SK-N-SH (cell line): ENCODE measurements at regions not wholly inside any gene's neighbourhood (a gene's known extent, or its start where the extent isn't known, plus 50 kb on each side); places are given as distances from the start of the nearest gene placed in this dataset.

Experiments
- CTCF ChIA-PET: fragments of 300-600, 350-600 bp; formaldehyde crosslinking; extraction: SDS; loops from one replicate; lab custom pipeline; 2021; lab: Yijun Ruan, JAX
- POLR2A ChIA-PET: fragments of 350-600 bp; sonication (Branson Sonifier 250); formaldehyde crosslinking; extraction: SDS; loops from one replicate; lab custom pipeline; 2020; ENCODE audit warnings: antibody characterized with exemption, inconsistent platforms; lab: Yijun Ruan, JAX
- DNase-seq: peaks from one replicate; pipeline ENCODE4 v3.0.0; 2012
- H2AFZ ChIP-seq: fragments of 200-600 bp; sonication (generic); 2 replicates; pipeline ENCODE4 v1.8.1; 2016; ENCODE audit warnings: antibody characterized with exemption, mild to moderate bottlenecking, low read depth
- H3F3A ChIP-seq: fragments of 200-600 bp; sonication (generic); replicated peaks from 2 replicates; pipeline ENCODE3; 2016; ENCODE audit warnings: antibody characterized with exemption, mild to moderate bottlenecking; ENCODE audit not compliant: insufficient read depth
- H3K27ac ChIP-seq, 2 experiments: fragments of 200-500 bp in 1 of 2; fragments of 200-600 bp in 1 of 2; sonication (Bioruptor generic) in 1 of 2; sonication (generic), shearing (Covaris generic) in 1 of 2; 2 replicates each; pipeline versions ENCODE4 v1.5.1 to v1.6.1; 2014 to 2016; ENCODE audit warnings: low read depth in 2 of 2, inconsistent platforms in 1 of 2, low read length in 1 of 2, mild to moderate bottlenecking in 1 of 2, mixed read lengths in 1 of 2
- H3K27me3 ChIP-seq: fragments of 200-600 bp; sonication (generic), shearing (Covaris generic); 2 replicates; pipeline ENCODE4 v1.6.1; 2016; ENCODE audit warnings: mixed run types; ENCODE audit not compliant: insufficient read depth
- H3K36me3 ChIP-seq, 2 experiments: fragments of 200-500 bp in 1 of 2; fragments of 200-600 bp in 1 of 2; sonication (Bioruptor generic) in 1 of 2; sonication (generic) in 1 of 2; replicated peaks in 1 of 2; 2 replicates each; pipeline versions ENCODE3 to v1.5.1; 2014 to 2016; ENCODE audit warnings: low read length in 1 of 2, mild to moderate bottlenecking in 1 of 2; ENCODE audit not compliant: insufficient read depth in 2 of 2, control insufficient read depth in 1 of 2
- H3K4me1 ChIP-seq, 2 experiments: fragments of 200-500 bp in 1 of 2; fragments of 200-600 bp in 1 of 2; sonication (Bioruptor generic) in 1 of 2; sonication (generic), shearing (Covaris generic) in 1 of 2; 2 replicates each; pipeline versions ENCODE4 v1.5.1 to v1.6.1; 2014 to 2016; ENCODE audit warnings: low read depth in 1 of 2, low read length in 1 of 2, mixed run types in 1 of 2; ENCODE audit not compliant: insufficient read depth in 2 of 2, control insufficient read depth in 1 of 2
- H3K4me2 ChIP-seq: fragments of 200-600 bp; sonication (generic), shearing (Covaris generic); 2 replicates; pipeline ENCODE4 v1.6.1; 2017; ENCODE audit warnings: mixed run types
- H3K4me3 ChIP-seq, 2 experiments: fragments of 200-500 bp in 1 of 2; fragments of 200-600 bp in 1 of 2; sonication (Bioruptor generic) in 1 of 2; sonication (generic), shearing (Covaris generic) in 1 of 2; 2 replicates each; pipeline versions ENCODE4 v1.5.1 to v1.8.1; 2014 to 2016; ENCODE audit warnings: low read depth in 2 of 2, inconsistent platforms in 1 of 2, low read length in 1 of 2, mild to moderate bottlenecking in 1 of 2, mixed read lengths in 1 of 2, moderate library complexity in 1 of 2
- H3K79me2 ChIP-seq: fragments of 200-600 bp; sonication (generic); 2 replicates; pipeline ENCODE4 v1.8.1; 2017; ENCODE audit warnings: mild to moderate bottlenecking; ENCODE audit not compliant: insufficient read depth
- H3K9ac ChIP-seq: fragments of 200-600 bp; sonication (generic); 2 replicates; pipeline ENCODE4 v1.6.1; 2017; ENCODE audit warnings: mixed run types
- H3K9me2 ChIP-seq: fragments of 200-600 bp; sonication (generic); 2 replicates; pipeline ENCODE4 v1.6.1; 2017; ENCODE audit warnings: mixed run types
- H3K9me3 ChIP-seq: fragments of 200-600 bp; sonication (generic); 2 replicates; pipeline ENCODE4 v1.6.1; 2017; ENCODE audit warnings: mixed run types, mild to moderate bottlenecking, moderate library complexity
- H4K20me1 ChIP-seq: fragments of 200-600 bp; sonication (generic); 2 replicates; pipeline ENCODE4 v1.6.1; 2017; ENCODE audit warnings: mild to moderate bottlenecking, mixed run types; ENCODE audit not compliant: insufficient read depth
- CHD2 ChIP-seq: fragments of 150-350 bp; IDR thresholded peaks from 2 replicates; pipeline ENCODE4 v1.6.1; 2018; ENCODE audit warnings: low read length; ENCODE audit not compliant: partially characterized antibody
- CTCF ChIP-seq: fragments of 200-600 bp; sonication (generic); IDR thresholded peaks from 2 replicates; pipeline ENCODE4 v1.6.1; 2017; ENCODE audit warnings: antibody characterized with exemption, mild to moderate bottlenecking, moderate library complexity
- EP300 ChIP-seq, 2 experiments: IDR thresholded peaks; 2 replicates each; pipeline versions ENCODE4 v1.4.0 to v1.6.1; 2012; ENCODE audit warnings: borderline replicate concordance in 1 of 2, low read depth in 1 of 2, low read length in 1 of 2
- FOSL2 ChIP-seq: IDR thresholded peaks from 2 replicates; pipeline ENCODE4 v1.4.0; 2012; ENCODE audit warnings: low read depth, mild to moderate bottlenecking, moderate library complexity, borderline replicate concordance
- GABPA ChIP-seq: IDR thresholded peaks from 2 replicates; pipeline ENCODE4 v1.4.0; 2012; ENCODE audit warnings: low read depth, mild to moderate bottlenecking
- GATA2 ChIP-seq: sonication (generic); formaldehyde crosslinking; IDR thresholded peaks from 2 replicates; pipeline ENCODE4 v1.5.0; 2020; ENCODE audit warnings: mild to moderate bottlenecking, missing genetic modification reagents
- IRF3 ChIP-seq: fragments of 150-350 bp; IDR thresholded peaks from 2 replicates; pipeline ENCODE4 v1.6.1; 2016; ENCODE audit warnings: mild to moderate bottlenecking, low read depth, low read length
- JUND ChIP-seq: IDR thresholded peaks from 2 replicates; pipeline ENCODE4 v1.4.0; 2012
- MAX ChIP-seq: IDR thresholded peaks from 2 replicates; pipeline ENCODE4 v1.4.0; 2012; ENCODE audit warnings: low read depth
- MXI1 ChIP-seq: IDR thresholded peaks from 2 replicates; pipeline ENCODE4 v1.6.1; 2012; ENCODE audit warnings: mild to moderate bottlenecking, low read depth, low read length, improper control_type of control experiment
- NRF1 ChIP-seq: IDR thresholded peaks from 2 replicates; pipeline ENCODE4 v1.6.1; 2012; ENCODE audit warnings: low read depth, mild to moderate bottlenecking, low read length
- POLR2AphosphoS5 ChIP-seq: IDR thresholded peaks from 2 replicates; pipeline ENCODE4 v1.6.1; 2012; ENCODE audit warnings: low read depth, low read length
- RCOR1 ChIP-seq: fragments of 150-350 bp; IDR thresholded peaks from 2 replicates; pipeline ENCODE4 v1.6.1; 2017; ENCODE audit warnings: antibody characterized with exemption, low read length
- TAF1 ChIP-seq: IDR thresholded peaks from 2 replicates; pipeline ENCODE4 v1.6.1; 2012; ENCODE audit warnings: low read depth, mild to moderate bottlenecking, low read length, moderate library complexity, borderline replicate concordance
- TCF12 ChIP-seq: IDR thresholded peaks from 2 replicates; pipeline ENCODE4 v1.4.0; 2012
- TEAD4 ChIP-seq: IDR thresholded peaks from 2 replicates; pipeline ENCODE4 v1.4.0; 2012; ENCODE audit warnings: mild to moderate bottlenecking, borderline replicate concordance; ENCODE audit not compliant: insufficient read depth
- USF1 ChIP-seq: IDR thresholded peaks from 2 replicates; pipeline ENCODE4 v1.4.0; 2012; ENCODE audit warnings: low read depth, borderline replicate concordance
- YY1 ChIP-seq: IDR thresholded peaks from 2 replicates; pipeline ENCODE4 v1.4.0; 2012; ENCODE audit warnings: low read depth, mild to moderate bottlenecking
- whole genome bisulfite sequencing: methylation state at CpG from one replicate; pipeline ENCODE4 v1.1.6; 2017; ENCODE audit warnings: low lambda C conversion rate; 5-methylcytosine and 5-hydroxymethylcytosine counted together
- TF ChIP-seq, protein P1 (sequence below): IDR thresholded peaks from 2 replicates; pipeline ENCODE4 v1.6.1; 2012; ENCODE audit warnings: mild to moderate bottlenecking, low read depth, low read length, moderate library complexity

DNA sequence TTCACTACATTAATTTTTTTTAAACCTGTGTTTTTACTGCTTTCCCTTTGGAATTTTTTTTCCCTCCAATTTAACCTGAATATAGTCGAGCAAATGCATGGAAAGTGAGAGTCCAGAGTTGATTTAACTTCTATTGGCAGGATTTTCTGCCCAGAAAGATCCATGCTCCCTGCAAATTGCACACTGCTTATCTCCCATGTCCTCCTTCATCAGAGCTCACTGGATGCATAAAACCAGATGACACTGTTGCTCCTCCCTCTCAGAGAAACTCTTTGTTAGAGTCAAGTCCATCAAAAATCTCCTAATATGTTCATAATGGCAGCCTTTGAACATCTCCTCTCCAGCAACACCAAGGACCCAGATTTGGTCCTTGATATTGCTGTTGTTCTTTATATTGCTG is 297.0 kb upstream of the SLC24A2 start:
- no peak overlapping the region for H2AFZ ChIP-seq
- DNase-seq, result peak; percentile 54
- peak; percentile 79 for TF ChIP-seq GATA2 (CRISPR knock-in tag)
- 0 out of 2 replicates have a peak, but pooled peaks have one; percentile 25 for TF ChIP-seq MXI1
- no peak for TF ChIP-seq FOSL2
- peak; percentile 17; the same call in 1 of the 2 replicates for TF ChIP-seq RCOR1
- TF ChIP-seq NRF1, result no peak
- TF ChIP-seq EP300 (IDR thresholded peaks at IDR 0.05; ENCODE audit: borderline replicate concordance in 1 of 2, low read depth in 1 of 2, low read length in 1 of 2), result peak in 1 of 2 experiments; percentile 67; a peak in 2 of 4 replicates
- TF ChIP-seq, all 33 proteins: peak for 4
- ChIA-PET CTCF (no interaction called here), POLR2A (interaction anchor here (0.6 kb wide), 1 partner anchor 10 kb away, joined by 3 read pairs; no protein-coding TSS in a partner anchor)
- Histone ChIP-seq H3F3A (no peaks in the 10 kb centered on the region), H3K9ac (no peak overlapping the region), H3K4me2 (no peak overlapping the region), H3K27me3 (no peaks in the 10 kb centered on the region), H3K79me2 (no peaks in the 10 kb centered on the region), H3K4me1 (peaks cover 0 to 31% of the 10 kb centered on the region in 2 experiments; a peak in 2 of 4 replicates), H3K9me3 (no peaks in the 10 kb centered on the region), H3K9me2 (no peaks in the 10 kb centered on the region), H3K4me3 (no peak overlapping the region), H3K36me3 (no peaks in the 10 kb centered on the region), H4K20me1 (no peaks in the 10 kb centered on the region), H3K27ac (peak overlapping the region in 1 of 2 experiments; percentile 60; a peak in 1 of 4 replicates)
- WGBS, result 5% methylated on average over 1 of the region's 1 CpG

DNA sequence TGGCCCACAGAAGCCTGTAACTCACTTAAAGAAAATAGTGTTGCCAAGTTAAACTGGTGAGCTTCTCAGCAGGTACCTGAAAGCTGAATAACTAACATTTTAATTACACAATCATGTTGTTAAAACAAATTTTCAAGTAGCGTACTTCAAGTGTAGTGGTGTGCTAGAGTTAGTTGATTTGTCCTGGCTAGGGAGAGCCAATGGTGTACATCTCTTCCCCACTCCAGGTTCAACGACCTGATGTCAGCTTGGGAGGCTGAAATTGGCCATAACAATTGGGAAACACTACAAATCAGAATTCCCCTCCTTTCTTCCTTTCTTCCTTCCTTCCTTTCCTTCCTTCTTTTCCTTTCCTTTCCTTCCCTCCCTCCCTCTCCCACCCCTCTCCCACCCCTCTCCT is 295.3 kb upstream of the SLC24A2 start:
- Histone ChIP-seq H3F3A (no peaks in the 10 kb centered on the region), H3K9me2 (no peaks in the 10 kb centered on the region), H3K36me3 (no peaks in the 10 kb centered on the region), H2AFZ (no peak overlapping the region), H3K27ac (peak overlapping the region in 1 of 2 experiments; percentile 91; a peak in 2 of 4 replicates), H3K4me3 (no peak overlapping the region), H4K20me1 (no peaks in the 10 kb centered on the region), H3K4me1 (peaks cover 0 to 31% of the 10 kb centered on the region in 2 experiments; a peak in 2 of 4 replicates), H3K9me3 (no peaks in the 10 kb centered on the region), H3K4me2 (no peak overlapping the region), H3K27me3 (no peaks in the 10 kb centered on the region), H3K79me2 (no peaks in the 10 kb centered on the region), H3K9ac (no peak overlapping the region)
- 0% methylated on average over 2 of the region's 2 CpGs for WGBS
- ChIA-PET CTCF (no interaction called here), POLR2A (no interaction called here)
- DNase-seq, result no peak
- no peak for TF ChIP-seq GABPA
- no peak for TF ChIP-seq CHD2
- no peak for TF ChIP-seq MAX
- TF ChIP-seq YY1, result no peak
- TF ChIP-seq IRF3, result no peak
- TF ChIP-seq POLR2AphosphoS5, result no peak
- no peak for TF ChIP-seq CTCF
- TF ChIP-seq NRF1, result no peak
- no peak for TF ChIP-seq TCF12
- TF ChIP-seq TAF1, result no peak
- no peak for TF ChIP-seq EP300 (IDR thresholded peaks at IDR 0.05; ENCODE audit: borderline replicate concordance in 1 of 2, low read depth in 1 of 2, low read length in 1 of 2)
- no peak for TF ChIP-seq JUND
- no peak for TF ChIP-seq FOSL2
- TF ChIP-seq, protein P1, sequence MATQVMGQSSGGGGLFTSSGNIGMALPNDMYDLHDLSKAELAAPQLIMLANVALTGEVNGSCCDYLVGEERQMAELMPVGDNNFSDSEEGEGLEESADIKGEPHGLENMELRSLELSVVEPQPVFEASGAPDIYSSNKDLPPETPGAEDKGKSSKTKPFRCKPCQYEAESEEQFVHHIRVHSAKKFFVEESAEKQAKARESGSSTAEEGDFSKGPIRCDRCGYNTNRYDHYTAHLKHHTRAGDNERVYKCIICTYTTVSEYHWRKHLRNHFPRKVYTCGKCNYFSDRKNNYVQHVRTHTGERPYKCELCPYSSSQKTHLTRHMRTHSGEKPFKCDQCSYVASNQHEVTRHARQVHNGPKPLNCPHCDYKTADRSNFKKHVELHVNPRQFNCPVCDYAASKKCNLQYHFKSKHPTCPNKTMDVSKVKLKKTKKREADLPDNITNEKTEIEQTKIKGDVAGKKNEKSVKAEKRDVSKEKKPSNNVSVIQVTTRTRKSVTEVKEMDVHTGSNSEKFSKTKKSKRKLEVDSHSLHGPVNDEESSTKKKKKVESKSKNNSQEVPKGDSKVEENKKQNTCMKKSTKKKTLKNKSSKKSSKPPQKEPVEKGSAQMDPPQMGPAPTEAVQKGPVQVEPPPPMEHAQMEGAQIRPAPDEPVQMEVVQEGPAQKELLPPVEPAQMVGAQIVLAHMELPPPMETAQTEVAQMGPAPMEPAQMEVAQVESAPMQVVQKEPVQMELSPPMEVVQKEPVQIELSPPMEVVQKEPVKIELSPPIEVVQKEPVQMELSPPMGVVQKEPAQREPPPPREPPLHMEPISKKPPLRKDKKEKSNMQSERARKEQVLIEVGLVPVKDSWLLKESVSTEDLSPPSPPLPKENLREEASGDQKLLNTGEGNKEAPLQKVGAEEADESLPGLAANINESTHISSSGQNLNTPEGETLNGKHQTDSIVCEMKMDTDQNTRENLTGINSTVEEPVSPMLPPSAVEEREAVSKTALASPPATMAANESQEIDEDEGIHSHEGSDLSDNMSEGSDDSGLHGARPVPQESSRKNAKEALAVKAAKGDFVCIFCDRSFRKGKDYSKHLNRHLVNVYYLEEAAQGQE, result no peak
- no peak for TF ChIP-seq USF1
- no peak for TF ChIP-seq TEAD4
